ENCODE measurements at regions not wholly inside any gene's neighbourhood (a gene's known extent, or its start where the extent isn't known, plus 50 kb on each side); places are given as distances from the start of the nearest gene placed in this dataset.
A peak's percentile ranks its signal among the peaks of the same experiment; 100 is the strongest.

DNA sequence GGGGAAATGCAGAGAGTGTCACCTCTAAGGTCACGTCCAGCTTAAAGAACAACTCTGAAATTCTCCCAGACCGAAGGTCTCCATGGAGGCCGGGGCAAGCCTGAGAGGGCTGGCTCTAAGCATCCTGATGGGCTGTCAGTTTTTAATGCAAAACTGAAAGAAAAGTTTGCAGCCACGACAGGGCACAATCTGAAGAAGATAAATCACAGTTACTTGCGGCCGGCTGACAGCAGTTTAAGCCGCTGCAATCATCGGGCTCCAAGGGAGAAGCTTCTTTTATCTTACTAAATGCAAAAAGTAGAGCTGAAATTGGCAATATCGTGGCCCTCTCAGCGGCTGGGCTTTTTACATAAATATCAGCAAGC, 168.8 kb downstream of the CYLD start:
- DNase-seq: no peak

DNA sequence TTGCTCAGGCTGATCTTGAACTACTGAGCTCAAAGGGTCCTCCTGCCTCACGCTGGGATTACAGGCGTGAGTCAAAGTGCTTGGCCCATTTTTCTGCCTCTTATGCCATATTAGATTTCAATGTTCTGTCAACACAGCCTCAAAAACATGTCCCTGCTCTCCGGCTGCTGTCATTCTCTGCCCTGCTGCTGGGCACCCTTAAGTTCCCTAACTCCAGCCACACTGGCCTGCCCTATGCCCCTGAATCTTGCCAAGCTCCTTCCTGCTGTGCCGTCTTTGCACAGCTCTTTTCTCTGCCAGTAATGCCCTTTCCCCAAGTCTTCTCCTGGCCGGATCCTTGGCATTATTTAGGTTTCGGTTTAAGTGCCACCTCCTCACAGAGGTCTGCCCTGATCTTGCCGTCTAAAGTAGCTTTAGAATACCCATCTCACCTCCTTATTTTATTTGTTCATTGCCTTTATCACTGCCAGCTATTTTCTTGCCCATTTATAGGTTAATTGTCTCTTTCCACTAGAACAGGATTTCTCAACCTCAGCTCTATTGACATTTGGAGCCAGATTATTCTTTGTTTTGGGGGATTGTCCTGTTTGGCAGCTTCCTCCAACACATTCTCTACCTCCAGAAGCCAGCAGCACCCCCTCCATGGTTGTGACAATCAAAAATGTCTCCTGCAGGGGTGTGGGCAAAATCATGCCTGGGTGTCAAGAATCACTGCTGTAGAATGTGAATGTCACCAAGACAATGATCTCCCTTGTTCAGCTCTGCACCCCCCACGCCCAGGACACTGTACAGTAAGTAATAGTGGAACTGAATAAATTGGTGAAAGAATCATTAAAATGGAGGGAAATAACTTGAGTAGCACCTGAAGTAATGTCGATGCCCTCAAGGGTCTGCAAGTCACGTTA, 168.2 kb downstream of the CYLD start:
- DNase-seq: no peak

DNA sequence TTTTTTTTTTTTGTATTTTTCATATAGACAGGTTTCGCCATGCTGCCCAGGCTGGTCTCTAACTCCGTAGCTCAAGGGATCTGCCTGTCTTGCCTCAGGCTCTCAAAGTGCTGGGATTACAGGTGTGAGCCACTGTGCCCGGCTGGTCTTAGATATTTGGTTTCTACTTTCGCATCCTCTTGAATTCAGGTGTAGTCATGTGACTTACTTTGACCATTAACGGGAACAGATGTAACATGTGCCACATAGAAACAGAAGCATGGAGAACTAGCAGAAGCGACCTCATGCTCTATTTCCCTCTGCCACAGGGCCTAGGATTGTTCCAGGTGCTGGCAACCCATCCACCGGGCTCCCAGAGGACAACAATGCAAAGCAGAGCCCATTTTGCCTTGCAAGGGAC, 166.6 kb downstream of the CYLD start:
- DNase-seq: no peak

DNA sequence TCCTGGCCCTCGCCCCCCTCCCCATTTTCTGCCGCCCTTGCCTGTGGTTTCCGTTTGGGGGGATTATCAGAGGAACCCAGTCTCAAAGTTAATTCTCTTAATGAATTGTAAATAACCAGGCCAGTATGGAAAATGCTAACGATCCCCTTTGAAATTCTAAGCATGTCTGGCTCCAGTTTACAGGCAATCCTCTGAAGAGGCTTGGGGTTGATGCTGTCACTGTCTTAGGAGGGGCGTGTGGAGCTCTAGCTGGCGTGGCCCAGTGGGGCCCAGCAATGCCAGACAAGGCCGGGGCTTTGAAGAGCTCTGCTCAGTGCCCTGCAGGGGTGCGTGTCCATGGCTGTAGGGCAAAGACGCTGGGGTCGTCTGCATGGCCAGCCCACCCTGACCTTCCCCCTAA, 164.6 kb downstream of the CYLD start:
- DNase-seq: no peak

DNA sequence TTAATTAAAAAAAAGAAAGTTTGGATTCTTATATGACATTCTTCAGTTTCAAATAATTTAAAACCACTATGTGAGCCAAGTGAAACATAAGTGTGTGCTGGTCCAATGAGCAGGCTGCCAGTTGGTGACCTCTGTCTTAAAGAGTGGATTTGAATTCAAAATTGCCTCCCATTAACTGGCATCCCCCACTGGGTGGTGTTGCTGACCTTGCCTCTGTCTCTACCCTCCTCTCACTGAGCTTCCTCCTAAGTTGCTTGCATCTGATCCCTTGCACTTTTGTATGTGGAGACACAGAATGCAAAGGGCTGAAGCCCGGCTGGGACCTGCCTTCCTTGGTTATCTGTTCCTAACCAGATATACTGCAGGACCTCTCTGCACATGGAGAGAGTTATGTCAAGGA, 160.6 kb downstream of the CYLD start:
- no peak for DNase-seq

DNA sequence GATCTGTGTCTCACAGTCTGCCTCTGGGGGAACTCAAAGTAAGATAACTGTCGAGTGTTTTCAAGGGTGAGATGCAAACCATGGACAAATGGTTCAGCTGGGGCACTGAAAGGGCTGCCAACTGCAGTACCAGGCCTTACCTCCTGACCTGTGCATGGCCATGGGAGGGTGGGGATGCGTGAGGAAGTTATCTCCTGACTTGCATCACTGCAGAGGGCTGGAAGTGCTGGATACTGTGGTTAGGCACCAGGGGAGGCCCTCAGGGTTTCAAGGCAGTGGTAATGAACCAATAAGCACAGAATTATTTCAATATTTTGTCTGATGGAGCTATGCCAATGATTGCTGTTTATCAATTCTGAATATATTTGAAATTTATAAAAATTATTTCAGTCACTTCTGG, 159.2 kb downstream of the CYLD start:
- peak; percentile 48 for DNase-seq

DNA sequence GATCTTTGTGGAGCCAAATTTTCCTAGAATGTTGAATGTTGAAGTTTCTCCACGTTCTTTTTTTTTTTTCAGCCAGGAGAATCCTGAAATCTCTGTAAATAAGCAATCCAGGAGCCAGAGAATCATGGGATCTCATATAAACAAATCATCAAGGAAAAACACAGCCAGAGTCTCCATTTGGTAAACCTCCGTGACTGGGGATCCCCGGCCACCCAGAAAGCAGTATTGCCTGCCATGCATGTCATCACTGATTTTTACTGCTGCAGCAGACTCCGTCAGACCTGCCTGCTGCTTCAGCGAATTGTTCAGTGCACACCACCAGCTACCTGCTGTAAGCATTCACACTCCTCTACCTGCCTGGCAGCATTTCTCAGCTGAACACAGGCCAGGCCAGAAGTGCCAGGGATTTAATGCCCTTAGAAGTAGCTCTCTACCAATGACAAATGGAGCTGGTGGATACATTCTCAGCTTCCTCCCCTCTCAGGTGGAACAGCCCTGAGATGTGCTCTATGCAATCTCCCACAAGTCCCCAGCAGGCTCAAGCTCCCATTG, 158.6 kb downstream of the CYLD start:
- no peak for DNase-seq

DNA sequence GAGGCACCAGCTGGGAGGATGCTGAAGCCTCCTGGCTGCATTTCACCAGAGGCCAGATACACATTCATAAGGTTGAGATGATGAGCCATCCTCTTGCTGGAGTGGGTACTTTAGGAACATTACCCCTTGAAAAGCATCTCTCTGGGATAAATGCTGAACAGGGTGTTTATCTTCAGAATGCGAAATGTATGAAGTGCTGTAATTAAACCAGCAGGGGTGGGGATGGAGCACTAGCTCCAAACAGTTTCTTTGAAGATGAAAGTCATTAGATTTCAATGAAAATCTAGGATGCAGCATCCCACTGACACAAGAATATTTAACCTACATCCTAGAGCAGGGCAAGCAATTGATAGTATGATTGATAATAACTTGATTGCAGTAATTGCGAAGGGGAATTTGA, 158.1 kb downstream of the CYLD start:
- DNase-seq: no peak

DNA sequence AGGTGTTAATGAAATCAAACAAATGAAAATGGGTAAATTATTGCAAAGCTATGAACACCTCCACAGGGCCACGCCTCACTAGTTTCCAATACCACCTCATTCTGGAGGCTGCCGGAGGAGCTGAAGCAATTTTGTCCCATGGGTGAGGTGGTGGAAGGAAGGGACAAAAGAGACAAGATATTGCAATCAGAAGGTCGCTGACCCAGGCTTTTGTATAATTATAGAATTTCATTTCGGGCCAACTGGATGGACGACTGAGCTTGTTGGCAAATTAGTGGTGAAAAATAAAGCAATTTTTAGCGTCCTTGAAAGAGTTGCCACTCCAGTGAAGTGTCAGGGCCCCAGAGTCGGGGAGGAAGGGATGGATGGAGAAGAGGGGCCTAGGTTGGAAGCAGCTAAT, 147.9 kb downstream of the CYLD start:
- no peak for DNase-seq

DNA sequence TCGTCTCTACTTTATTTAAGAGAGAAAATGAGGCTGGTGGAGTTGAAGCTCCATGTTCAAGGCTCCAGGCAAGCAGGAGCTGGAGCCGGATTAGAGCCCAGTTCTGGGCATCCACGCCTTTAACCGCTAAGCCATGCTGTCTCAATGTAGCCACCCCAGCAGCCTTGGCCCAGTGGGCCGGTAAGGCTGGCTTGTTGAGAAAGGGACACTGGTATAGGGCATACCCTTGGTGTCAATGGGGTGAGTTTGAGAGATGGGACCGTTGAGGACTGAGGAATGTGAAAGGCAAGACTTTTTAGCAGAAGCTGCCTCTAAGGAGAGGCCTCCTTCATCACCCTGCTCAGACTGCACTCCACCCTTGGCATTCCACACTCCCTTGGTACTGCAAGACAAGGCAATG, 147.4 kb downstream of the CYLD start:
- no peak for DNase-seq

DNA sequence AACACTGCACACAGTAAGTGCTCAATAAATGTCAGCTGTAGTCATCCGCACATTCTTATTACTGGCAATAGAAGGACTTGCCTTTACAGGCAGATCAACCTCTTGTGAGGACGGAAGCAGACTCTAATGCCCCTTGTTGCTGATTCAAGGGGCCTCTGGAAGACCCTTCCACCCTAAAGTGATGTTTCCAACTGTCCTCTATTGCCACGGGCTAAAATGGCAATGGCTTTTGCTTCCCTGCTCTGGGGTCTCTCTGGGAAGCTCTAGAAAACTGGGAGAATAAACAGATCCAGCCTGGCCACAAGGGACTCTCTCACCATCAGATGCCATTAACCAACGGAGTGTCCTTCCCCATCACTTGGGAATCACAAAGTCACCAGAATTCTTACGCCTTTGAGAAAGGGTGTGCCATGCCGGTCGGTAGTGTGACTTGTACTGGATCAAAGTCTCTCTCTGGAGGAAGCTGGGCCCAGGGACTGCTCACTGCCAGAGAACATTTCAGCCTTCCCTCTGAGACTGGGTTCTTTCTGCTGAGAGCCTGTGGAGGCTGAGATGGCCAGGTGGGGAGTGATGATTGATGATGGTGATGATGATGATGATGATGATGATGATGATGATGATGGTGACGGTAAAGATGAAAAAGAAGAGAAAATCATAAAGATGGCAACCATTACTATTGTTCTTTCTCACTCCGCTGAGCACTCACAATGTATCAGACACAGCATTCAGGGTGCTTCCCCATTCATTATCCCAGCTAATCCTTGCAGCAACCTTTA, 146.8 kb downstream of the CYLD start:
- DNase-seq: no peak

DNA sequence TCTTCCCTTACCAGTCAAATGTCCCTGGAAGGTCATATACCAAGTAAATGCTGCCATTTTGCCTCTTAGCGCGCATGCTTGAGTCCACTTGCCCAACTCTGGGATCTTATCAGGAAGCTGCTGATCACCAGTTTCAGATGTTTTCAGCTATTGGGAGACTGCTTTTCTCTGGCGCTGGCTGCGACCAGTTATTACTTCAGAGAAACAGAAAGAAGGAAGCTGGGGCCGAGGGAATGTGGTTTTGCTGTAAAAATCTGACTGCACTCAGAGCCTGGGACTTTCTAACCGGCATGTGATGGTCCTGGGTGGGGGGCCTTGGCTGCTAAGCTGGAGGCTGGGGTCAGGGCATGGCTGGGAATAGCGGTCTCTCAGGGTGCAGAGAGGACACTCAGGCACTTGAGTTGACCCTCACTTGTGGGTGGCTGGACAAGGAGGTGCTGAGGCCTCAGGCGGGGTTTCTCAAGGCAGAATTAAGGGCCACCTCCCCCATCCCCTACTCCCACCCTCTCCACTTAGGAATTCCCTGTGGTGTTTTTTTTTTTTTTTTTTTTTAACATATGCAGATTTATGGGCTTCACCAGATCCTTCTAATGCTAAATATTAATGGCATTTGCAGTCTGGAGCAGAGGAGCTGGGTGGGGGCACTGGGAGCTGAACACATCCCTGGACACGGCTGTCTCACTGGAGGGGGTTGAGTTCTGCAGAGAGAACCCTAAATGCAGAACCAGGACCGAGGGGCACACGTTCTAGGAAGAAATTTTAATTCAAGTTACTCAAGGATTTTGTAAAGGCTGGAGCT, 145.8 kb downstream of the CYLD start:
- DNase-seq: peak; percentile 98

DNA sequence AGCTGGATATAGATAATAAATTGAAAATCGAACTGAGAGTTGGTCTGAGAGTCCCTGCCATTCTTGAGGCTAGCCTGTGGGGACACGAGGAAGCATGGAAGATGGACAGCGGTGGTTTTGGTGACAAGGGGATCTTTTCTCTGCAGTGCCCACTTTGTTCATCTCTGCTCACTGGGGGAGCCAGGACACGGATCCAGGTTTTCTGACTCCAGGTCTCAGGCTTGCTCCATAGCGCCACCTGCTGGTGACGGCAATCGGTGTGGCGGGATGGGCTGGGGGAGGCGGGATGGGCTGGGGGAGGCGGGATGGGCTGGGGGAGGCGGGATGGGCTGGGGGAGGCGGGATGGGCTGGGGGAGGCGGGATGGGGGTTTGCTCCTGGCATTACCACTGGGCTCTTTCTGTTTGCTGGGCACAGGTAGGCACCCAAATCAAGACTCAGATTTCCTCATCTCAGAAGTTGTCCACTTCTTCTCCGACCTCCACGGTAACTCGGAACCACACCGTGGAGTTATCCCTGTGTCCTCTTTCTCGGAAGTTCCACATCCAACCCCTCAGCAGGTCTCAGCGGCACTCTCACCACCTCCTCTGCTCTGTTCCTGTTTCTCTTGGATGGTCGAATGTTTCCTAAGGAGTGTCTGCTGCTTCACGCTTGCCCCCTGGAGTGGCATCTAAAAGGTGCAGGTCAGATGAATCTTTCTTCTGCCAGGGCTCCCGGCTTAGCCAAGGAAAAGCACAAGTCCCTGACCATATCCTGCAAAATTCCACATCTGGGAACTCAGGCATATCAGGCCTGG, 142.4 kb downstream of the CYLD start:
- no peak for DNase-seq

DNA sequence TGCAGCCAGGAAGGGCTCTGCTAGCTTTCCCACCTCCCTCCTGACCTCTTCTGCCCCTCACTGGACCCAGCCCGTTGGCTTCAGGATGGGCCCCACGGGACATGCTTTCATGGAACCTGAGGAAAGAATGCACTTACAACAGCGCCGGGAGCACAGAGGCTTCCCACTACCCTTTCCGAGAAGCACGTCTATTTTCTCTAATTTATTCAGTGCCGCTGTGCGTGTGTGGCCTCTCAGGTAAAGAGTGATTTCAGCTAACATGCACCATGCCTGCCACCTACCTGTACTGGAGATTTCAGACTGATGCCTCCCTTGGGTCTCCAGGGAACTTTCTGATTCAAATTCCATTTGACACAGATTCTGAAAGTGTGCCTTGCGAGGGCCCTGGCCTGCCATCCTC, 140.1 kb downstream of the CYLD start:
- no peak for DNase-seq

DNA sequence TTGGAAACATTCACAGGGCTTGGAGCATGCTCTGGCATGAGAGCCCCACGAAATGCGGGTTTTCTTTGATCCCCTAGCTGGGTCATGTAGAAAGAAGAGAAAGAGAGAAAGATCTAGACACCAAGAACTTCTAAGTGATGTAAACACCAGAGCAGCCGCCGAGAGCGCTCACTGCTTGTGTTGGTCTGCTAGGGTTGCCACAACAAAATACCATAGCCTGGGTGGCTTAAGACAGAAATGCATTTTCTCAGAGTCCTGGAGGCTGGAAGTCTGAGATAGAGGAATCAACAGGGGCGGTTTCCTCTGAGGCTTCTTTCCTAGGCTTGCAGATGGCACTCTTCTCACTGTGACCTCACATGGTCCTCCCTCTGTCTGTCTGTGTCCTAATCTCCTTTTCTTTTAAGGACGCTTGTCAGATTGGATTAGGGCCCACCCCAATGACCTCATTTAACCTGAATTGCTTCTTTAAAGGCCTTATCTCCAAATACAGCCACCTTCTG, 139.5 kb downstream of the CYLD start:
- DNase-seq: peak; percentile 22

DNA sequence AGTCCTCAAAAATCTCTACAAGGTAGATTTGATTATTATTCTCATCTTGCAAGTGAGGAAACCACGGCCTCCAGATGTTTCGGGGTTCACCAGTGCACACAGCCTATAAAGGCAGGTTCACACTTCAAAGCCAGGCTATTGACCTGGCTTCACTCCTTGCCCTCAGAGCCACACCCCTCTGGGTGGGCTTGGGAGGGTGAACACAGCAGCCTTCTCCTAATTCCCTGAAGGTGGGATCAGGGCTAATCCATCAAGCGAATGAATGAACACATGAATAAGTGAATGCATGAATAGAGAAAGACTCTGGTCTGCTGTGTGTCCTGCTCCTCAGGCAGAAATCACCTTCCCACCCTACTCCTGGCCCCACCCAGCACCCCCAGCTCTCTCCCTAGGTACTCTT, 139.0 kb downstream of the CYLD start:
- DNase-seq: no peak

DNA sequence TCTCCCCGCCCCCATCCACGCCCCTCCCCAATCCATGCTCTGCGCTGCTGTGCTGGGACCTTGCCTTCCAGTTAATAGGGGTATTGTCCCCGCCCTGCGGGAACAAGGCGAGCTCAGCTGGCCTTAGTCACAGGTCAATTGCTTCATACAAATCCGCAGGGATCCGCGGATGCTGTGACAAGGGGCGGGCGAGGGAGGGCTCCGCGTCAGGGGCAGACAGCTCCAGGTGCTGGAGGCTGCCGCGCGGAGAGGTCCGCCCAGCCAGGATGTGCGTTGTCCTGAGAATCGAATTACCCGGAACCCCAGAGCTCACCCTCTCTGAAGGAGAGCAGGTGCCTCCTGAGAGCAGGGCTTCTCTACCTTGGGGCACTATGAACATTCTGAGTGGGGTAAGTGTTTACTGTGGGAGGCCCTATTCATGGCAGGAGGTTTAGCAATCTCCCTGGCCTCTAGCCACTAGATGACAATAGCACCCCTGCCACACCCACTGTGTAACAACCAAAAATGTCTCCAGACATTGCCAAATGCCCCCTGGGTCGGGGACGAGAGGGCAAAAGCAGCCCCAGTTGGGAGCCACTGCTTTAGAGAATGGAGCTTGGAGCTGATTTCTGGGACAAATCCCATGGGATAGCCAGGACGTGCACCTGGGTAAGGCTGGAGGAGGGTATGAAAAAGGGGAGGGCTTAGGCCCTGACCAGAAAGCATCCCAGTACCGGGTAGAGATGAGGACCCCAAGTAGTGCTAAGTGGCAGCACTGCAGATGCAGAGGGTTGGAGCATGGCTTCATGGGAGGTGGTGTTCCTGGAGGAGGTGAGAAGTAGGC, 138.2 kb downstream of the CYLD start:
- DNase-seq: peak; percentile 56

DNA sequence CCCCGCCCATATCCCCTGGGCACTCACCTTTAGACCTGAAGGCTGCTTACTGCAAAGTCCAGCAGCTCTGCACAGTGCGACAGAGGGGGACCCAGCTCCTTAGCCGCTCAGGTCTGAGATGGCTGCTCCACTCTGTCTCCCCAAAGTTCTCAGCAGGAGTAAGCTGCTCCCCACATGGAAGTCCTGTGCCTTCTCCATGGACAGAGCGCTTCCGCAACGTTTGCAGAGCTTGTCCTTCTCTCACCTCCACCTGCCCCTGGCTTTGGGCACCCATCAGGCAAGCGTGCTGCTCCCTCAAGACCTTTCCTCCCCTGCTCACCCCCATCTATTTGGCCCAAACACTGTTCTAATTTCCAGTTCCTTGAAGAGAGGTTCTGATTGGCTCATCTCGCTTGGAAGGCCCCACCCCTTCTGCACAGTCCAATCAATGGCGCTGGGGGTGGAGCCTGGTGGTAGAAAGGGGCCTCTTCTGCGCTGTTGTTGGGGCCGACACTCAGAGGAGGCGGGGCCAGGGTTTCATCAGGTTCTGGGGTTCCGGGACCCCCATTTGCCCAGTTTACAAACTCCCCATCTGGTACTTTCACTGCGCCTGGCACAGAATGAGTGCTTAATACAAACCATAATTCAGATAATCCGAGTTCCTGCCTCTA, 137.2 kb downstream of the CYLD start:
- DNase-seq: no peak

DNA sequence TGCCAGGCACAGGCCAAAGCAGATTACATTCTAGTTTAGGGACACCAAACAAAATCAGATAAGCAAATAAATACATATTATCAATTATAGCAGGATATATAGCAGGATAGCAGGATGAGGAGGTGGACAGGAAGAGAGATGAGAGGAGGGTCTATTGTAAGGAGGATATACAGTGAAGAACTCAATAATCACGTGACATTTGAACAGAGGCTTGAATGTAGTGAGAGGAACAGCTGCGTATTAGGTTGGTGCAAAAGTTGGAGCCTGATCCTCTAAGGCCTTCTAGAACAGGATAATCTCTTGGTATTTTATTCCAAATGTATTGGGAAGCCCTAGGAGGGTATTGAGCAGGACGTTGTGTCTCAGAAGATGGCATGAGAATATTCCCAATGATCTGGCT, 136.7 kb downstream of the CYLD start:
- no peak for DNase-seq

DNA sequence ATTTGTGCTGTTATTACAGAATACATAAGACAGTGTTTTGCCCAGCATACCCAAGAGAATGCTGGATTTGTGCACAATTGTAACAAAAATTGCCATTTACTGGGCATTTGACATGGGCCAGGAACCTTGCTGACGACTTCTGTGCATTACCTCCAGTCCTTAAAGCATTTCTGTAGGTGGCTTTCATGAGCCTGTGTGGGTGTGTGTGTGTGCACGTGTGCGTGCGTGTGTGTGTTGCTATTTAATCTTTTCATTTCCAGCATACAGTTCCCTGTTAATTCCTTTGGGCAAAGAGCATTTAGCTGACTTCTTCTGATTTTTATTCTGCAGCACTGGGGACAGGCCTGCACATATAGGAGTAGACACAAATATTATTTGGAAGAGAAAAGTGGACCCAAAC, 134.4 kb downstream of the CYLD start:
- no peak for DNase-seq

DNA sequence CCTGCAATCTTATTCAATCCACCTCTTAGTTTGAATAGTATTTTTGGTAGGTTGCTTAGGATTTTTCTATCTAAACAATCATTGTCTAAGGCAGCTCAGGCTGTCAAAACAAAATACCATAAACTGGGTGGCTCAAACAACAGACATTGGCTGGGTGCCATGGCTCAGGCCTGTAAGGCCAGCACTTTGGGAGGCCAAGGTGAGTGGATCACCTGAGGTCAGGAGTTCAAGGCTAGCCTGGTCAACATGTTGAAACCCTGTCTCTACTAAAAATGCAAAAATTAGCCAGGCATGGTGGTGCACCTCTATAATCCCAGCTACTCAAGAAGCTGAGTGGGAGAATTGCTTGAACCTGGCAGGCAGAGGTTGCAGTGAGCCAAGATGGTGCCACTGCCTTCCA, 126.7 kb downstream of the CYLD start:
- DNase-seq: no peak
